Gastroesophageal sphincter (tissue), 3 donors: ENCODE measurements at regions not wholly inside any gene's neighbourhood (a gene's known extent, or its start where the extent isn't known, plus 50 kb on each side); places are given as distances from the start of the nearest gene placed in this dataset.

ENCODE experiments used
- CTCF ChIP-seq, 4 experiments: fragments of 200-600 bp in 2 of 4; fragments of 450-650 bp in 2 of 4; sonication (generic) in 1 of 4; IDR thresholded peaks; one replicate each; pipeline ENCODE4 v1.5.1; 2017 to 2019; ENCODE audit warnings: antibody characterized with exemption in 4 of 4, mild to moderate bottlenecking in 2 of 4, moderate library complexity in 2 of 4
- POLR2A ChIP-seq, 2 donors: fragments of 450-650 bp; IDR thresholded peaks; one replicate each; pipeline ENCODE4 v1.6.1; 2017; ENCODE audit warnings: antibody characterized with exemption in 2 of 2, mild to moderate bottlenecking in 2 of 2, moderate library complexity in 1 of 2
- POLR2AphosphoS5 ChIP-seq: sonication (generic); formaldehyde crosslinking; IDR thresholded peaks from one replicate; pipeline ENCODE4 v1.6.1; 2017; ENCODE audit warnings: antibody characterized with exemption

- TF ChIP-seq POLR2A (IDR thresholded peaks at IDR 0.05) (no peak), CTCF (IDR thresholded peaks at IDR 0.05) (no peak), POLR2AphosphoS5 (no peak)
These were observed 301.4 kb downstream of the CMPK2 start for GRCh38 chr2:6564326-6564725.
